ENCODE measurements at regions not wholly inside any gene's neighbourhood (a gene's known extent, or its start where the extent isn't known, plus 50 kb on each side); places are given as distances from the start of the nearest gene placed in this dataset.

DNA sequence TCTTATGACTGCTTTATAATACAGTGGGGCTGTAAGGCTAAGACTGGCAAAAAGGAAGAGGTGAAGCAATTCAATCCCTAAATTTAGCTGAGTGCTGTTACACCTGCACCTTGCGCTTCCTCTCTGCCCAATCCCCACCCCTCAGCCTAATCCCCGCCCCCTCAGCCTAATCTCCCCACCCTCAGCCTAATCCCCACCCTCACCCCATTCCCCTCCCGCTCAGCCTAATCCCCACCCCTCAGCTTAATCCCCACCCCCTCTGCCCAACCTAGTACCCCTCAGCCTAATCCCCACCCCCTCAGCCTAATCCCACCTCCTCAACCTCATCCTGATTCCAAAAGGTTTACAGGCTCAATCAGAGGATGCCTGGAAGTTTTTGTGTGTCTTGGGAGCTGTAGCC, 155.5 kb downstream of the PMP22 start:
- no peak for DNase-seq (ENCODE audit: low spot score)

DNA sequence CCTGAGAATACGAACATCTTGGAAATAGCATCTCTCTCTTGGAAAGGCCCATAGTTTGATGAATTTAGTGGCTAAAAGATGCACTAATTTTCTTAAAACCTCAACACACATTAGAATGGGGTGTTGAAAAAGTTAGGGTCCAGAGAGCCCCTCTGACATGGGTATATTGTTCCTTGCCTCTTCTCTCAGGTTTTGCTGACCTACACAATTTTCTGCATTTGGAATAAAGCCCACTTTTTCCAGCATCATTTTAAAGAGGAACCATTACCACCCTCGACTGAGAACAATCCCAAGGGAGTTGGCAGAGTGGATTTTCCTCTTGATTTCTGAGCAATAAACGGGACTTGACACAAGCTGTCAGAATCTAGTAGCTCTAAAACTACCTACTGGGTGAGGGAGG, 156.1 kb downstream of the PMP22 start:
- no peak for DNase-seq (ENCODE audit: low spot score)

DNA sequence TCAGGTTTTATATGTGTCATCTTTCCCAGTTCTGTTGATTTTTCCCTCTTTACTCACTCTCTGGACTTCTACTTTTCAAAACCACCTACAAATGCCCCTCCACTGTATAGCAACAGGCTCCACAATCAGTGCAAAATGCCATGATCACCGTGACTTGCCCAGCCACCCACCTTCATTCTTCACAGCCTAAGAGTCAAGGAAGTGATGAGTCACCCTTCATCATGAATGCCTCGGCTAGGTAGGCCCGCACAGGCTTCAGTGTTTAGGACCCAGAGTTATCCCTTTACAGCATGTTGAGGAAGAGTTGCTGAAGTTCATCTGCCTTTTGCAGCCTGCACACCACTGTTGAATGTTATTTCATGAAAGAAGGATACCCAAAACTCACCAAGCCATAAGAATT, 158.6 kb downstream of the PMP22 start:
- no peak for DNase-seq (ENCODE audit: low spot score)

DNA sequence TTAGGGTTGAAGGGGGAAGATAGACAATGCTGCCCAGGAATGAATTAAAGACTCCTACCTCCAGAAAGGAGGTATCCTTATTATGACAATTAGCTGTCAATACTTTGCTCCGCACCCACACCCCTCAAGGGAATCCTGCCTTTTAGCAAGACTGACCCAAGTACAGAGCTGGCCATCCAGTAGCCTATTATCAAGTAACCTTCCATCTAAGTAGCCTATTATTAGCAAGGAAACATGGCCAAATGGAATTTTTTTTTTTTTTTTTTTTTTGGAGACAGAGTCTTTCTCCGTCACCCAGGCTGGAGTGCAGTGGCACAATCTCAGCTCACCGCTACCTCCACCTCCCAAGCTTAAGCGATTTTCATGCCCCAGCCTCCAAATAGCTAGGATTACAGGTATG, 161.3 kb downstream of the PMP22 start:
- no peak for DNase-seq (ENCODE audit: low spot score)

DNA sequence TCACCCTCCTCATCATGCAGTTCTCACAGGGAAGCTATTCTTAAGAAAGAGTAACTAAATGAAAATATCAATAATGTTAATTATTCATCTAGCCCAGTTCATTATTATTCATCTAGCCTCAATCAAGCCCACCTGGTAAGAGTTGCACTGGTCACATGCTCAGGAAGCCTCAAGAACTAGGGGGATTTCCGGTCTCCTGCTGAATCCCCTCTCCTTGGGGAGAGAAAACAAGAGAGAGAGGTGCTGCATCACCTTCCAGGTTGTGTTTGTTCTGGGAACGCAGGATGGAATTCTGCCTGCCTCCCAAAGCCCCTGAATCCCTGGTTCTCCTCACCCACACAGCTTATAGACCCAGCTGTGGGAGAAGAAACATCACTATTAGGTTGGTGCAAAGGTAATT, 164.0 kb downstream of the PMP22 start:
- no peak for DNase-seq (ENCODE audit: low spot score)

DNA sequence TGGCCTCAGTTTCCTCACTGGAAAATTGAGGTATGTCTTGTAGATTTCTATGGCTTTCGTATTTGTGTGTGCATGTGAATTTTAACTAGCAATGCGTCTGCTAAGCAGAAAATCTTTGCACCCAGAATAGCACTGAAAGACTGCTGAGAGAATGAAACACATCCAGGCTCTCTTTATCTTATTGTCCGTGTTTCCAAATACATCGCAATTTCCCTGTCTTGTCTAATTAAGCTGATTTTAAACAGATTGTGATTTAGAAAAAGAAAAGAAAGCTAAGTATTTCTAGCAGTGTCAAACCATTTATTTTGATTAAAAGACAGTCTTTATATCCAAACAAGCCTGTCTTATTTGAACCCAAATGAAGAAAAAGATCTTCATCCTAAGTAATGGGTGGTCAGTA, 168.6 kb downstream of the PMP22 start:
- DNase-seq (ENCODE audit: low spot score): no peak

DNA sequence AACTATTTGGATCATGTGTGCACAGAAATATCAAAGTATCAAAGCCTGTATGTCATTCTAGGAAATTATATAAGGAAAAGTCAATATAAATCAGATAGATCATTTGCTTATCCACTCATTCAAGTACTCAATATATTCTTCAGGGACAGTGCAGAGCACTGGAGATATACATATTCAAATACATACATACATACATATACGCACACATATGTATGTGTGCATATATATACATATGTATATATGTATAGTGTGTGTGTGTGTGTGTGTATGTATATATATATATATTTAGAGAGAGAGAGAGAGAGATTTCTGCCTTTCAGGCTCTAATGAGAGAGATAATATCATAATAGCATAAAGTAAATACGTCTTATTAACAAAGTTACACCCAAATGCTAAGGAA, 169.2 kb downstream of the PMP22 start:
- no peak for DNase-seq (ENCODE audit: low spot score)

DNA sequence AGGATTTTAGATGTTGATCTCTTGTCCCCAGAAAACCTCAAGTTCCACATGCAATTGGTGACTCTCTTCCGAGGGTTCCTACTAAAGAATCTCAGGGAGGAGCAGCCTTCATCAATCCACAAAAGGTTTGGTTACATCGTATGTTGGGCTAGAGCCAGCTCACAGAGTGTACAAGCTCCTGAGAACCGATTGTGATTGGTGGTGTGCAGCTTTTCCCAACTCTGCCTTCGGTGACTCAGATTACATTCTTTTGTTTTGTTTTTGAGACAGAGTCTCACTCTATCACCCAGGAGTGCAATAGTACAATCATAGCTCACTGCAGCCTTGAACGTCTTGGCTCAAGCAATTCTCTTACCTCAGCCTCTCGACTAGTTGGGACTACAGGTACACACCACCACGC, 172.4 kb downstream of the PMP22 start:
- DNase-seq (ENCODE audit: low spot score): no peak

DNA sequence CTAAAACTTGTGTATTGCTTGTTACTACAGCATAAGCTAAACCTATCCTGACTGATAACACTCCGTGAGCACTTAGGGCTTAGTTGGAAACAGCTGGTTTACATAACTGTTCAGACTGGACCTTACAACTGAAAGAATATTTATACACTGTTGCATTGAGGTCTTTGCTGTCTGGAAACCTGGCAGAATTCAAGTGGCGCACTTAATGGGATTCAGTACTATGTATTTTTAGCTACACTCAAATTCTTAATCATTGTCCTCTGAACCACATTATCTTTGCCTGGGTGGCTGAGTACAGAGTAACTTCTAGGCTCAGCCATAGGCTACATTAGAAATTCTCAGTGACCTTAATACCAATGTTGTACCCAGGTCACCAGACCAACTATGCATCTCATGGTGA, 172.9 kb downstream of the PMP22 start:
- DNase-seq (ENCODE audit: low spot score): no peak

DNA sequence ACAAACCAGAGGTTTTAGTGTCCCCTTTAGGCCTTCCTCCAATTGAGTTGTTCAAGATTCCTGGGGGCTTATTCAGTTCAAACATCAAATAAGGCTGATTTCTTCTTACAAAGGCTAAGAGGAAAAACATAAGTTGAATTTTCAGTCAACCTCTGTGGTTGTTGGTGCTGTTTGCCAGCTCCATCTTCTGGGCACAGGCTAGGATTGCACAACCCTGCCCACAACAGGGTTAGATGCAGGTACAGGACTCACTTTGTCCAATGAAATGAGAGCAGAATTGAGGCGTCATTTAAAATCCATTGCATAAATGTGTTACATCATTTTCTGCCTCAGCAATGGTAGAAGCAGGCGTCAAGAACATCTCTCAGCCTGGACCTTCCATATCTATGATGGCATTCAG, 173.3 kb downstream of the PMP22 start:
- no peak for DNase-seq (ENCODE audit: low spot score)

DNA sequence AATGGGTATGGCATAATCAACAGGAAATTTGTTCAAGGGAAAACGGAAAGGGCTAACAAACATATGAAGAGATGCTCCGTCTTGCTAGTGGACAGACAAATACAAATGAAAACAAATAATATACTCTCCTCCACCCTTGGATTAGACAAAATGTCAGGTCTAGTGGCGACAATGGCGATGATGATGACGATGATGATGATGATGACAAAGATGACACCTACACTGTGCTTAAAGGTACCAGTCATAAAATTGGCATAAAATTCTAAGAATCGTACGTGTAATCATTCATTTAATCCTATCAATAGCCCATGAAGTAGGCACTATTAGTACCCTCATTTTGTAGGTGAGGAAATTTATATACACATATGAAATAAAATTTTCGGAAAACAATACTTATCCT, 174.6 kb downstream of the PMP22 start:
- DNase-seq (ENCODE audit: low spot score): no peak

DNA sequence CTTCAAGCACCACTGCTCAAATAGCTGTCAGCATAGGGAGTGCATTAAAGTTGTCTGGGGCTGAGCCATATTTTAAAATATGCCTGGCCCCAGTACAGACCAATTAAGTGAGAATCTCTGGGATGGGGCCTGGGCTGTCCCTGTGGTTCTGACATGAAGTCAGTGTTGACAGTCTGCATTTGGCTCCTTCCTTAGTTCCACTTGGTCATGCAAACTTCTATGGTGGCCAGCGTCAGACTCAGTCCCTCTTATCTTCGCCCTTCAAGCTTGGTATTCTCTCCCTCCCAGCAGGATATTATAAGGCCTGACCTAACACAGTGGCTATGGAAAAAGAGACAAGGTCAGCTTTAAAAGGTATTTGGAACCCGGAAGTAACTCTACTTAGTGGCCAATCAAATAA, 177.2 kb downstream of the PMP22 start:
- DNase-seq (ENCODE audit: low spot score): no peak

DNA sequence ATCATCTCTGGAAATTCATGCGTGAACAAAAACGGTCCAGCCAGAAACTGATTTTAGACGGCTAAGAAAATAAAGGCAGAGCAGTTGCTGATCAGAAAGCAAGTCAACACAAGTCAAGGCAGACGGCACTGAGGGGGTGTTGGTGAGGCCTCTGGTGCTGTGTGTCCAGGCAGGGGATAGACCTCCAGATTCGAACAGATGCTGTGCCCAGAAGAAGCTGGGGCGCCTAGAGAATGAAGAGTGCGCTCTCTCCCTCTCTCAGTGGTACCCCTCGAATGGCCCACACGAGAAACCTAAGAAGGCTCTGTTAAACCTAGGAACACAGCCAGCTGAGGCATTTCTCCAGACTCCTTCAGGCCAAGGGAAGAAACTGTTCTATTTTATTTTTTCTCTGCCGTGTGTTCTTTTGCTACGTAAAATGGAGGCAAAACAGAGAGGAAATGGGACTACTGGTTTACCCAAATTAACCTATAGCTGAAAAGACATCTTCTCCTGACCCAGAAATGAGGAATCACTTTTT, 178.3 kb downstream of the PMP22 start:
- DNase-seq (ENCODE audit: low spot score): no peak

DNA sequence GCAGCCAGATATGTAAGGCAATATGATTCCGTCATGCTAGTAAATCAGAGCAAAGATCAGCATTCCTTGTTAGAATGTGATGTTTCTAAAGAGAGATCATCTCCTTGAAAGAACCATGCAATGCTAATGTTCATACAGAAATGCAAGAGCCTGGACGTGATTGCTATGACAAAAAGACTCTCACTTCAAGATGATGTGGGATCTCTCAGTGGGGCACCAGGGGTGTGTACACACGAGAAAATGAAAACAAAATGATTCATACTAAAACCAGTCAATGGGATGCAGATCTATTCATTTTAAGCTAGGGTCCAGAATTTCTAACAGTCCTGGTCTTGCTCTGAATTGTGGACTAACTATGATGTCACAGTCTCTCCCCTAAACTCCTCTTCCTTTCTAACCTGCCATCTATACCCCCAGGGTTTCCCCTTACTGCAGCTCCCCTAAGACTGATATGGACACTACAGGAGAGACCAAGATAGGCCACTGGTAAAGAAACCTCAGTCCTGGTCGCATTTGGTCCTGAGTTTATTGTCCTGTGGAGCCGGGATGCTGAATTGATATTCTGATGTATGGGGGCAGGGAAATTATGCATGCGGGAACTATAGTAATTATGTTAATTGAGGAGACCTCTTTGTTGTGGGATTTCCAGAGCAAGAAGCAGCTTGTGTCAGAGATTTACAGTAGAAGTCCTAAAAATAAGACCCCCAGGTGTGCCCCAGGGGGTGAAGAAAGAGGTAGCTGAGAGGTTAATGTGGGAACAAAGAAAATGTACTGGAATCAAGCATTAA, 179.0 kb downstream of the PMP22 start:
- no peak for DNase-seq (ENCODE audit: low spot score)

DNA sequence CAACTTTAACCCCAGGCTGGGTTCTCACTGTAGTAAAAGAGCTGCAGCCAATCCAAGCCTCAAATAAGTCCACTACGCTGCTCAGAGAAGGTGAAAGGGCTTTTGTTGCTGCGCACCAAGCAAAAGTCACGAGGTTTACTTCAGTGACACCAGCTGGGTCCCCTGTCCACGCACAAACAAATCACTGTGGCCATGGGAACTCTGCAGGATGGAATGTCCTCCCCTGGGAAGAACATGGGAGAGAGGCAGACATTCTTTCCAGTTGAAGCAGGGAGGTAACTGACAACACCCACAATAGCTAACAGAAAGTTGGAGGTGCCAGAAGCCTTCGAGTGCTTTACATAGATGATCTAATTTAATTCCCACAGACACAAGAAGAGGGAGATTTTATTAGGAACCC, 181.9 kb downstream of the PMP22 start:
- DNase-seq (ENCODE audit: low spot score): no peak

DNA sequence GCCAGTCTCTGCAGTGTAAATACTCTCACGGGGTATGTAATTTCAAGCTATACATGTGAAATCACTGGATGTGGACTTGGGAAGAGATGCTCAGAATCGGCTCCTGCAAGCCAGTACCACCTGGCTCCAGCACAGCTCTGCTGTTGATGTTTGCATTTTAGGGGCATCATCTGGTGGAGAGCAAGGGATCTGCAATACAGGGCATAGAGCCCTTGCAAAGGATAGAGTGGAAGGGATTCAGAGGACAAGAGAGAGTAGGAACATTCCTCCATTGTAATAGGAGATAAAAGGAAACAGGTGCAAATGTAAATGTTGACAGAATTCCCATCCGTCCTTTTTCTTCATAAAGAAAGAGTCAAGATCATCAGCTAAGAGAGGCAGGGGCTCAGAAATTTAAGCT, 184.1 kb downstream of the PMP22 start:
- no peak for DNase-seq (ENCODE audit: low spot score)

DNA sequence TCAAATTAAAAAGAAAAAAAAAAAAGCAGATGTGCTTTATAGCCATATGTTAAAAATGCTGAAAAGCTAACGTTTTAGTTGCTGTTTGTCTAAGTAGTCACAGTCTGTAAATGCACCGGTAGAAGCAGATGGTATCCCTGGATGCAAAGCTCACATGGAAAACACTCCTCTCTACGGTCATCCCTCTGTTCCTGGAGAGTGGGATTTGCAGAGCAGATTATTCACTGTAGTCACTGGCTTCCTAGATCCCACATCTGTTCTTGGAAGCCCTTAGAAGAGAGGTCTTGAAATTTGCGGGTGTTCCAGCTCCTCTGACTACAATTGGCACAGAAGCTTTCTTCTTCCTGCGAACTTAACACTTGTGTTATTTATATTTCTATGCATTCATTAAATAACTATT, 186.6 kb downstream of the PMP22 start:
- no peak for DNase-seq (ENCODE audit: low spot score)

DNA sequence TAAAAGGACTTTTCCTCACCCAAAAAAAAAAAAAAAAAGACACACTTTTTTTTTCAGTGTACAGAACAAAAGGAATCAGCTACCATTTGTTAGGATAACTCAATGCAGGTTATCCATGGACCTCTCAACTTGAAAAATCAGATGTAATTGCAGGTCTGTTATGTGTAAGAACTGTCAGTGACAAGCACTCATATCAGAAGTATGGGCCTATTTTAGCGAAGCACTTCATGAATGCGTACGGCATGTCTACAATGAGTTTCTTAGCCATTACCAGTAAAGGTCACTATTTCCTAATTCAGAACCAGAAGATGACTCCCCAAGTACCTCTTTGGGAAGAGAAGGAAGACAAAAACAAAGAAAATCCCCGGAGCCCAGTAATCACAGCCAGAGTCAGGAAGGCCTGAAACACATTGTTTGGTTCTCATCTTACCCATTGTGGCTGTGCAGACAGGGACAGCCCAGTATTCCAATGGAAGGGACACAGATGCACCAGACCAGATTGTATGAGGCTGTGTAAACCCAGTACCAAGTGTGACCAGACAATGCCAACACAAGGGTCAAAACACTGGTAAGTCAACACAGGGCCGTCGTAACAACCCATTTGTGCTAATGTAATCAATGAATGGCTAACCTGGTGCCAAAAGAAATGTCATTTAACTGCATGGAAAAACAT, 188.0 kb downstream of the PMP22 start:
- no peak for DNase-seq (ENCODE audit: low spot score)

DNA sequence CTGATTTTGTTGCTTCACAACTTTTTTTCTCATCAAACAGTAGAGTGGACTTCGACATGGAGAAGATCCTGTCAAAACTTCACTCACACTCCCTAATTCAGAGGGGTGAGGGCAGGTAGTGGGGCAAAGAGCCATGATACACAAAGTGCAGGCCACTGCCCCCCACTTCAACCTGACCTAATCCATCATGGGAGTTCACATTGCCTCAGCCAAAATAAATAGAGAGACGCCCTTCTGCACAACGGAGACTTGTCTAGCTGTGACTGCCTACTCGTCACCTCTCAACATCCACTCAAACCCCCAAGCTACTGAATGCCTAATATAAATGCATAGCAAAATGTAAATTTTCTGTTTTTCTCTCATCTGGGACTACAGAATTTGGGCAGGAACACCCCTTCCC, 213.2 kb downstream of the PMP22 start:
- DNase-seq (ENCODE audit: low spot score): no peak

DNA sequence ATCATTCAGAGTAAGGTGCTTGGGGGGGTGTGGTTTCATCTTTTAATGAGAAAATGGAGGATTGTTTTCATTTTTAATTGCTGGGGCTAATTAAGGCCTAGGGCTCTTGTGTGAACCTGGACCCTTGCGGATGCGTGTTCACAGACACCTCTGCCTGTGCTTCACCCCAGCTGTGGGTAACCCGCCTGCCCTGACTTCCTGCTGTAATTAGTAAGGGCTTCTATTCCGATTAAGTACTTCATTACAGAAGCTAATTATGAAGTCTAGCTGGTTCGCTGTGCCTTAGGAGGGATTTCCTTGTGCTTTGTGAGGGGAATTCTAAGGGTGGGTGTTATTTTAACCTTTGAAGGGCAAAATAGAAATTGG, 215.3 kb downstream of the PMP22 start:
- DNase-seq (ENCODE audit: low spot score): no peak

DNA sequence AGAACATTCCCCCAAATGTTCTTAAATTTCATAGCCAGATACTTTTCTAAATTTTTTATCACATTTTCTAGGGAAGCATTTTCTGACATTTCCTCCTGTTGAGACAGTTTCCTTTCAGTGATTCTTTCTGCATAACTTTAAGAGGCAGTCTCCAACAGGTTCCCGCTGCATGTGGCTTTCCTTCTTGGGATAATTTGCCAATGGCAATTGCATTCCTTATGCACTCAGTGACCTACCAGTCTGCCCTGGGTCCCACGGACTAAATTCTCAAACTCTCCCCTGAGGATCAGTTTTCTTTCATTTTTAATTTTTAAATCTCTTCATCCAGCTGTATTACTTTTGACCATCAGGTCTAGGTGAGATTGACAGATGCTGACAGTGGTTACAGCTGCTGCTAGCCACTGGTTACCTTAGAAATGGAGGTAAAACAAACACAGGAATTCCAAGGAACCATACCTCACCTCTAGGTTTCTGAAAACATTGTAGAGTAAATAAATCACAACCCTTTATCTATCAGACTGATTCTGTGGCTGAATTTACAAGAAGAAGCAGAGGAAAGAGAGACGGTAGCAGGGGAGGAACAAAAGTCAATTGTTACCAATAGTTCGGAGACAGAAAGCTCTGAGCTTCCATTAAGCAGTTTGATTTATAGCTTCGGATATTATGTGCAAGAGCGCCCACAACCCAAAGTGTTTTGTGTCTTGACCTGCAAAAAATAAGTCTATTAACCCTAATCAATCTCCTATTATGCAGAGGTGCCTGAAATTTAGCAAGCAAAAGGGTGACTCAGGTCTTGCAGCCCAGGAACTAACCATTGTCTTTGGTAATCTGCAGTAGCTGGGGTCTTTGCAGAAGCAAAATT, 216.0 kb downstream of the PMP22 start:
- DNase-seq (ENCODE audit: low spot score): no peak

DNA sequence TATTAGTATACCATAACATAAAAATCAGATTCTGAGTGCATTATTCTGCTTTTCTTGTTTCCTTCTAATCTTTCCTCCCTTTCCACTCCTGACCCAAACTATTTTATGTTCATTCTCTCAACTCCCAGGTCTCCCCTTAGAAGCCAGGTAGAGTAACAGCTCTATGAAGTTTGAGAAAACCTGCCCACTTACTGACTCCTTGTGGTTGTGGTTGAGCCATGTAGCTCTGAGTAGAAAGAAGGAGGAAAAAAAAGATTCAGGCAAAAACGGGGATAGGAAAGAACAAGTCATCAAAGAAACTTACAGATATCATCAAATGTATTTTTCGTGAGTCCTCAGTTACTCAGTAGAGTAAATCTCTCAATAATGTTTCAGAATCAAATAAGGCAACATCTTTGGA, 216.7 kb downstream of the PMP22 start:
- DNase-seq (ENCODE audit: low spot score): no peak

DNA sequence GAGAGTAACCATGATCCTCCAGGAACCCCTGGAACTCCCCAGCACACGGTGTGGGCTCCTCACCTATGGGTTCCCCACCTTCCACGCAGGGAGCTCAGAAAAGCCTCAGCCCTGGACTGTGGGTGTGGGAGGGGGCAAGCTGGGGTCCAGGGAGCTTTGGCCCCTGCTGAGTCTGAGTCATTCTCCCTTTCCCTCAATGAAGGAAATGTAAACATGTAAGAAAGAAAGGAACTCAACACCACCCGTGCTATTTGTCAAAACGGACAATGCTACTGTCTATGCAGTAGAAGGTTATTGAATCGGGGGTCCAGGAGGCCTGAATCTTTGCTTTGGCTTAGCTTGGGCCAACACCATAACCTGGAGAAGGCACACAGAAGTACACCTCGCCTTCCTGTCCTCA, 222.8 kb downstream of the PMP22 start:
- no peak for DNase-seq (ENCODE audit: low spot score)

All from CD4-positive, alpha-beta T cell treated with Interleukin-6 at 100 ng/mL for 8 hours (primary cell).